GM23338 (cell line): ENCODE measurements at regions not wholly inside any gene's neighbourhood (a gene's known extent, or its start where the extent isn't known, plus 50 kb on each side); places are given as distances from the start of the nearest gene placed in this dataset.

ENCODE experiments used
- ATAC-seq: fragments of 200-7000 bp; cut with Tn5 transposase; 3 replicates; pipeline ENCODE4 v1.9.1; 2020
- DNase-seq: peaks from one replicate; pipeline ENCODE4 v3.0.0-alpha.2; 2015; ENCODE audit warnings: low spot score
- H2AFZ ChIP-seq: fragments of 200-600 bp; sonication (generic); 2 replicates; pipeline ENCODE4 v1.8.0; 2016; ENCODE audit warnings: antibody characterized with exemption, mild to moderate bottlenecking, moderate library complexity
- H3F3A ChIP-seq: fragments of 200-600 bp; sonication (generic); replicated peaks from 2 replicates; pipeline ENCODE4 v1.8.0; 2017; ENCODE audit warnings: antibody characterized with exemption, mixed run types, low read depth
- H3K27ac ChIP-seq: fragments of 200-600 bp; sonication (generic); 2 replicates; pipeline ENCODE4 v1.6.1; 2016; ENCODE audit warnings: low read depth
- H3K27me3 ChIP-seq: fragments of 200-600 bp; sonication (generic); 2 replicates; pipeline ENCODE4 v1.8.0; 2016; ENCODE audit warnings: mild to moderate bottlenecking, mixed run types, moderate library complexity; ENCODE audit not compliant: insufficient read depth
- H3K36me3 ChIP-seq: fragments of 200-600 bp; sonication (generic); 2 replicates; pipeline ENCODE4 v1.8.0; 2016; ENCODE audit warnings: mild to moderate bottlenecking; ENCODE audit not compliant: insufficient read depth
- H3K4me1 ChIP-seq: fragments of 200-600 bp; sonication (generic); 2 replicates; pipeline ENCODE4 v1.8.0; 2016; ENCODE audit warnings: mild to moderate bottlenecking, moderate library complexity; ENCODE audit not compliant: insufficient read depth
- H3K4me2 ChIP-seq: fragments of 200-600 bp; sonication (generic); 2 replicates; pipeline ENCODE4 v1.7.1; 2017; ENCODE audit warnings: mixed run types
- H3K4me3 ChIP-seq: fragments of 200-600 bp; sonication (generic); 2 replicates; pipeline ENCODE4 v1.6.1; 2016; ENCODE audit warnings: mixed run types
- H3K79me2 ChIP-seq: fragments of 200-600 bp; sonication (generic); replicated peaks from 2 replicates; pipeline ENCODE4 v1.8.0; 2017; ENCODE audit warnings: mild to moderate bottlenecking; ENCODE audit not compliant: insufficient read depth
- H3K9me2 ChIP-seq: fragments of 200-600 bp; sonication (generic); 2 replicates; pipeline ENCODE4 v1.8.0; 2017; ENCODE audit not compliant: insufficient read depth
- H4K20me1 ChIP-seq: fragments of 200-600 bp; sonication (generic); replicated peaks from 2 replicates; pipeline ENCODE4 v1.8.0; 2017; ENCODE audit warnings: mild to moderate bottlenecking; ENCODE audit not compliant: insufficient read depth
- H3K27ac Mint-ChIP-seq: 2 replicates; pipeline ENCODE4 v1.8.0; 2020; ENCODE audit warnings: inconsistent platforms, mild to moderate bottlenecking, moderate library complexity, mixed read lengths
- H3K27me3 Mint-ChIP-seq: 3 replicates; pipeline ENCODE4 v1.8.0; 2022; ENCODE audit warnings: low read depth, mild to moderate bottlenecking, moderate library complexity, mixed read lengths, inconsistent platforms; ENCODE audit not compliant: insufficient read depth, poor library complexity
- H3K36me3 Mint-ChIP-seq: 3 replicates; pipeline ENCODE4 v1.8.0; 2021; ENCODE audit warnings: low read depth, mild to moderate bottlenecking, inconsistent platforms, moderate library complexity, mixed read lengths
- H3K4me1 Mint-ChIP-seq: 3 replicates; pipeline ENCODE4 v1.8.0; 2020; ENCODE audit warnings: mild to moderate bottlenecking, inconsistent platforms, mixed read lengths
- H3K4me3 Mint-ChIP-seq: 3 replicates; pipeline ENCODE4 v1.8.0; 2021; ENCODE audit warnings: moderate library complexity, mild to moderate bottlenecking, inconsistent platforms, mixed read lengths
- H3K9me3 Mint-ChIP-seq: 3 replicates; pipeline ENCODE4 v1.8.0; 2020; ENCODE audit warnings: moderate library complexity, mild to moderate bottlenecking, inconsistent platforms, mixed read lengths
- ETS1 ChIP-seq: IDR thresholded peaks from 2 replicates; pipeline ENCODE4 v1.6.1; 2016; ENCODE audit warnings: antibody characterized with exemption
- EZH2 ChIP-seq: fragments of 200-600 bp; sonication (generic); IDR thresholded peaks from one replicate; pipeline ENCODE4 v1.8.0; 2017; ENCODE audit warnings: antibody characterized with exemption, mild to moderate bottlenecking, low read depth; ENCODE audit not compliant: unreplicated experiment
- EZH2phosphoT487 ChIP-seq: fragments of 200-600 bp; sonication (generic); IDR thresholded peaks from one replicate; pipeline ENCODE4 v1.8.1; 2018; ENCODE audit warnings: antibody characterized with exemption; ENCODE audit not compliant: unreplicated experiment
- JUNB ChIP-seq: IDR thresholded peaks from one replicate; pipeline ENCODE4 v1.6.1; 2016; ENCODE audit warnings: antibody characterized with exemption; ENCODE audit not compliant: unreplicated experiment
- POLR2AphosphoS5 ChIP-seq: IDR thresholded peaks from 2 replicates; pipeline ENCODE4 v1.6.1; 2016; ENCODE audit warnings: antibody characterized with exemption, low read depth
- REST ChIP-seq: IDR thresholded peaks from one replicate; pipeline ENCODE4 v1.6.1; 2018; ENCODE audit warnings: antibody characterized with exemption; ENCODE audit not compliant: unreplicated experiment
- STAT1 ChIP-seq: IDR thresholded peaks from one replicate; pipeline ENCODE4 v1.6.1; 2016; ENCODE audit warnings: antibody characterized with exemption; ENCODE audit not compliant: unreplicated experiment
- ZNF331 ChIP-seq: fragments of 250-450 bp; sonication (Bioruptor Pico); IDR thresholded peaks from 2 replicates; pipeline ENCODE4 v1.5.0; 2020; ENCODE audit warnings: low read depth, mild to moderate bottlenecking, moderate library complexity

DNA sequence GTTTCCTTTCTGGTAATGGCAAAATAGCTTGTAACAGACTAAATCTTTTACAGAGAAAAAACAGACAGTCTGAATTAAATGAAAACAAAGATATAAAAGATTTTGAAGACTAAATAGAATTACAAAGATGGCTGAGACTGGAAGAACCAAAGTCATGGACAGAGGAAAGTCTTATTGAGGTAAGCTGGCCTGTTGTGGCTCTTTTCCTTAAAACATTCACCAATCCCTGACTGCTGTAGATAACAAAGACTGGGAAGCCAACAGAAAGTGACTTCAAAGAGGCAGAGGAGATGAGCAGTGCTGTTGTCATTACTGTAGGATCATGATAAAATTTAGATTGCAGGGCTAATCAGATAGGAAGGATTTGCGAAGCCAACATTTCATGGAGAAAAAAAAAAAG lies 517.0 kb downstream of the KIF2B start (continued):
- TF ChIP-seq REST, result no peak

DNA sequence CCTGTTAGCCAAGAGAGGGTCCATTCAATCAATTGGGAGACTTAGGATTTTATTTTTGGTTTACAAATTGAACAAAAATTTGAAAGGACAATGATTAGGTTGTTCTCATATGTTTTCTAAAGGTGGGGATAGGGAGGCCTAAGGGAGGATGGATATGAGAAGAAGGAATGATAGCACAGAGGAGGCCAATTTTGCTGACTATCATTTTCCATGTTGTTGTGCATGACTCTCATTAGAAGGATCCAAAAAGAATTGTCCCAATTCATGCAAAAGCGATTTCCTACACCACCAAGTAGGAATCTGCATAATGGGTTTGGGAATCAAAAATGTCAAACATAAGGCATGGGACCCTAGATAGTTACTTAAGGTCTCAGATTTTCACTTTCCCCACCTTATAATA lies 524.8 kb downstream of the KIF2B start:
- Mint-ChIP-seq H3K36me3 (peaks cover 55% of the 10 kb centered on the region), H3K4me3 (no peak overlapping the region), H3K27me3 (peaks cover 5% of the 10 kb centered on the region), H3K4me1 (peaks cover 31% of the 10 kb centered on the region), H3K27ac (peak overlapping the region; percentile 84; the same call in 1 of the 2 replicates), H3K9me3 (peaks cover 22% of the 10 kb centered on the region; the same call in 2 of the 3 replicates)
- Histone ChIP-seq H3K9me2 (no peaks in the 10 kb centered on the region), H3K27me3 (no peaks in the 10 kb centered on the region), H3K36me3 (no peaks in the 10 kb centered on the region), H3K4me2 (no peak overlapping the region), H2AFZ (no peak overlapping the region), H4K20me1 (no peaks in the 10 kb centered on the region), H3K4me1 (peaks cover 64% of the 10 kb centered on the region), H3K27ac (peak overlapping the region; percentile 86; the same call in 1 of the 2 replicates), H3K4me3 (no peak overlapping the region), H3K79me2 (peaks cover 5% of the 10 kb centered on the region; the same call in 1 of the 2 replicates), H3F3A (0 out of 2 replicates have a peak, but pooled peaks cover 3% of the 10 kb centered on the region)
- TF ChIP-seq STAT1, result no peak
- no peak for TF ChIP-seq REST
- TF ChIP-seq ZNF331 (CRISPR knock-in tag), result no peak
- TF ChIP-seq POLR2AphosphoS5, result no peak
- TF ChIP-seq EZH2phosphoT487, result no peak
- no peak for TF ChIP-seq EZH2
- no peak for TF ChIP-seq JUNB
- no peak for TF ChIP-seq ETS1
- no peak for ATAC-seq
- DNase-seq, result no peak
